ENCODE measurements at regions not wholly inside any gene's neighbourhood (a gene's known extent, or its start where the extent isn't known, plus 50 kb on each side); places are given as distances from the start of the nearest gene placed in this dataset.

- no peak for TF ChIP-seq POLR2AphosphoS5 (IDR thresholded peaks at IDR 0.05)
- TF ChIP-seq CTCF (IDR thresholded peaks at IDR 0.05), result no peak
Observed at GRCh38 chr6:156407334-156407733, 369.8 kb upstream of the ARID1B start.
